ENCODE measurements at regions not wholly inside any gene's neighbourhood (a gene's known extent, or its start where the extent isn't known, plus 50 kb on each side); places are given as distances from the start of the nearest gene placed in this dataset.
A peak's percentile ranks its signal among the peaks of the same experiment; 100 is the strongest.

DNA sequence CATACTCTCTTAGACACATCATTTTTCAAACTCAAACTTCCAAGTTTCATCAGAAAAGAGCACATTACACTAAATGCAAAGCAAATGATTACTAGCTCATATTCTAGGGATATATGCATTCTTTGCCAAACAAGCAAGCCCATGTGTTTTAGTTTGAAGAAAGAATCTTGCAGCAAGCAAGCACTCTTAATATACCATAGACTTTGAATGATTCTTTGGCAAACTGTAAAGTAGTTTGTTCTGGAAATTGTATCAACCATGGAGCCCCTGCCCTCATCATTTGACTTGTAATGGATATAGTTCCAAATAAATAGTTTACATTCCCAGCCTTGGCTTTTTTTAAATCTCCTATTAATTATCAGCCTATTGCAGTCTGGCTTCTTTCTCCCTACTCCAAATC lies 325.2 kb downstream of the NR2F1-AS1 start:
- H3K4me3 Mint-ChIP-seq (ENCODE audit: low read depth): no peak overlapping the region
- no peak for DNase-seq (ENCODE audit: low spot score, unreplicated experiment)
- no peaks in the 10 kb centered on the region for H3K27me3 Mint-ChIP-seq
- H3K9me3 Mint-ChIP-seq (ENCODE audit: low read depth): peaks cover 3% of the 10 kb centered on the region
- TF ChIP-seq, protein P1, sequence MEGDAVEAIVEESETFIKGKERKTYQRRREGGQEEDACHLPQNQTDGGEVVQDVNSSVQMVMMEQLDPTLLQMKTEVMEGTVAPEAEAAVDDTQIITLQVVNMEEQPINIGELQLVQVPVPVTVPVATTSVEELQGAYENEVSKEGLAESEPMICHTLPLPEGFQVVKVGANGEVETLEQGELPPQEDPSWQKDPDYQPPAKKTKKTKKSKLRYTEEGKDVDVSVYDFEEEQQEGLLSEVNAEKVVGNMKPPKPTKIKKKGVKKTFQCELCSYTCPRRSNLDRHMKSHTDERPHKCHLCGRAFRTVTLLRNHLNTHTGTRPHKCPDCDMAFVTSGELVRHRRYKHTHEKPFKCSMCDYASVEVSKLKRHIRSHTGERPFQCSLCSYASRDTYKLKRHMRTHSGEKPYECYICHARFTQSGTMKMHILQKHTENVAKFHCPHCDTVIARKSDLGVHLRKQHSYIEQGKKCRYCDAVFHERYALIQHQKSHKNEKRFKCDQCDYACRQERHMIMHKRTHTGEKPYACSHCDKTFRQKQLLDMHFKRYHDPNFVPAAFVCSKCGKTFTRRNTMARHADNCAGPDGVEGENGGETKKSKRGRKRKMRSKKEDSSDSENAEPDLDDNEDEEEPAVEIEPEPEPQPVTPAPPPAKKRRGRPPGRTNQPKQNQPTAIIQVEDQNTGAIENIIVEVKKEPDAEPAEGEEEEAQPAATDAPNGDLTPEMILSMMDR (IDR thresholded peaks at IDR 0.05; ENCODE audit: unreplicated experiment): no peak
- no peaks in the 10 kb centered on the region for H3K36me3 Mint-ChIP-seq (ENCODE audit: insufficient read depth)
- peaks cover 1% of the 10 kb centered on the region for H3K4me1 Mint-ChIP-seq (ENCODE audit: low read depth)
- H3K27ac Mint-ChIP-seq: peak overlapping the region; percentile 25

DNA sequence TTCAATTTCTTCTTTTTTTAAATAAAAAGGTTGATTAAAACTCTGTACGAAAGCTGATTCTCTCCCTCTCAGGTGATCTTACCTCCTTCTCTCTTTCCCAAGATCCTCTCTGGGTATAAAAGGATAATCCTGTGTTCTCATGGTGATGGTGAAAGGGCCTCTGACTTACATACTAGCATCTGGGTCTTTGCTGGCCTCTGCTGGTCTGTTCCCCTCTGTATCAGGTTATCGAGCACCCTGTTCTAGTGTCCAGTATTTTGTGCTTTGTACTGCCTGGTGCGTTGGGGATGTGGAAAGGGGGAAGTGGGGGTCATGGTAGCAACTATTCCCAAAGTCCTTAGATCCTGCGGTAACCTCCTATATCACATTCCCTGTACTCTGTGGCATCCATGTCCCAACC lies 328.9 kb downstream of the NR2F1-AS1 start:
- TF ChIP-seq, protein P1 (IDR thresholded peaks at IDR 0.05; ENCODE audit: unreplicated experiment): no peak
- no peak overlapping the region for H3K27ac Mint-ChIP-seq
- no peak overlapping the region for H3K4me3 Mint-ChIP-seq (ENCODE audit: low read depth)
- H3K36me3 Mint-ChIP-seq (ENCODE audit: insufficient read depth): no peaks in the 10 kb centered on the region
- H3K9me3 Mint-ChIP-seq (ENCODE audit: low read depth): no peaks in the 10 kb centered on the region
- DNase-seq (ENCODE audit: low spot score, unreplicated experiment): no peak
- peaks cover 1% of the 10 kb centered on the region for H3K4me1 Mint-ChIP-seq (ENCODE audit: low read depth)
- no peaks in the 10 kb centered on the region for H3K27me3 Mint-ChIP-seq

DNA sequence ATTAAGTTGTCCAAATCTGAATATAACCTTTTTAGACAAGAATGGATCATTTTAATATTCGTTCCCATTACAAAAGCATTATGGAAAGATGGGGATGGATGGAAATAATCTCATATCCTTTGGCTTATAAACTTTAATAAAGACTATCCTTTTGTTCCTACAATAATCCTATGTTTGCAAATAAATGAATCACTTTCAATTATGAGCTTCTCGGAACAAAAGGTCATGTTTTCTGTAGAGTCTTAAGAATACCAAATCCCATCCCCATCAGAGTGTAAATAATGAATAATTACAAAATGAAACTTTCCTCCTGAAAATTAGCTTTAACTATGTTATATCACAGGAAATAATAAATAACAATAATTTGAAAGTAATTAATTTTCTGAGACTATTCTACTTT lies 329.7 kb downstream of the NR2F1-AS1 start:
- Mint-ChIP-seq H3K4me3 (ENCODE audit: low read depth) (no peak overlapping the region), H3K27ac (no peak overlapping the region), H3K4me1 (ENCODE audit: low read depth) (peaks cover 7% of the 10 kb centered on the region), H3K27me3 (no peaks in the 10 kb centered on the region), H3K36me3 (ENCODE audit: insufficient read depth) (no peaks in the 10 kb centered on the region), H3K9me3 (ENCODE audit: low read depth) (no peaks in the 10 kb centered on the region)
- TF ChIP-seq, protein P1 (IDR thresholded peaks at IDR 0.05; ENCODE audit: unreplicated experiment): no peak
- DNase-seq (ENCODE audit: low spot score, unreplicated experiment): no peak

DNA sequence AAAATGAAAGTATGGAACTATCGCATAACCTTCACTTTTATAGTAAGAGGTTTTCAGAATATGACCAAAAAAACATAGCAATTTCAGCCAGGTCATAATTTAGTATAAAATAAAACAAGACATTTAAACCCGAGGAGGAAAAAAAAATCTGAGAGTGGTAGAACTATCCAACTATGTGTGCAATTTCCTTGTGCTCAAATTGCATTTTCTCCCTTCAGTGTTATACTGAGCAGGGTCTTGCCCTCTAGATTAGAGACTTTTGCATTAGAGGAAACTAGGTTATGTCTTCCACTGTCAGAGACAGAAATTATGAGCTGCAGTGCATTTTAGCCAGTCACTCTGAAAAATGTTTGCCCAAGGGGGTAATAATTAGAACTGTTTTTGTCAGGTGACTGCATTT lies 330.6 kb downstream of the NR2F1-AS1 start:
- Mint-ChIP-seq H3K27me3 (no peaks in the 10 kb centered on the region), H3K36me3 (ENCODE audit: insufficient read depth) (no peaks in the 10 kb centered on the region), H3K9me3 (ENCODE audit: low read depth) (no peaks in the 10 kb centered on the region), H3K4me1 (ENCODE audit: low read depth) (peaks cover 14% of the 10 kb centered on the region), H3K27ac (no peak overlapping the region), H3K4me3 (ENCODE audit: low read depth) (no peak overlapping the region)
- no peak for DNase-seq (ENCODE audit: low spot score, unreplicated experiment)
- TF ChIP-seq, protein P1 (IDR thresholded peaks at IDR 0.05; ENCODE audit: unreplicated experiment): no peak

- Mint-ChIP-seq H3K4me1 (ENCODE audit: low read depth) (peaks cover 14% of the 10 kb centered on the region), H3K27me3 (no peaks in the 10 kb centered on the region), H3K4me3 (ENCODE audit: low read depth) (no peak overlapping the region), H3K36me3 (ENCODE audit: insufficient read depth) (no peaks in the 10 kb centered on the region), H3K9me3 (ENCODE audit: low read depth) (no peaks in the 10 kb centered on the region), H3K27ac (no peak overlapping the region)
- no peak for DNase-seq (ENCODE audit: low spot score, unreplicated experiment)
- TF ChIP-seq, protein P1 (IDR thresholded peaks at IDR 0.05; ENCODE audit: unreplicated experiment): no peak
These were observed 331.2 kb downstream of the NR2F1-AS1 start for GRCh38 chr5:93249651-93250289.
